OCI-LY1 (cell line): ENCODE measurements at regions not wholly inside any gene's neighbourhood (a gene's known extent, or its start where the extent isn't known, plus 50 kb on each side); places are given as distances from the start of the nearest gene placed in this dataset.

Experiments
- CTCF ChIP-seq: fragments of 200-600 bp; sonication (generic), shearing (Covaris generic); IDR thresholded peaks from 2 replicates; pipeline ENCODE4 v1.5.1; 2017; ENCODE audit warnings: mild to moderate bottlenecking, antibody characterized with exemption, low read length, moderate library complexity, mixed read lengths
- EZH2 ChIP-seq: fragments of 200-600 bp; sonication (generic), shearing (Covaris generic); IDR thresholded peaks from 2 replicates; pipeline ENCODE4 v1.8.0; 2017; ENCODE audit warnings: borderline replicate concordance, mixed run types, mild to moderate bottlenecking, antibody characterized with exemption, low read length, moderate library complexity, mixed read lengths

- TF ChIP-seq EZH2 = no peak
- TF ChIP-seq CTCF = peak; percentile 63
These were observed 650.5 kb downstream of the GALR1 start for GRCh38 chr18:77899972-77900754.
